Endothelial cell of umbilical vein (primary cell): ENCODE measurements at regions not wholly inside any gene's neighbourhood (a gene's known extent, or its start where the extent isn't known, plus 50 kb on each side); places are given as distances from the start of the nearest gene placed in this dataset.

Source experiments
- BruUV-seq: library from RNA; stranded (reverse); fragments of 400-500 nt; replicated peaks from 2 replicates; lab custom pipeline; 2021; lab: Mats Ljungman, UMichigan
- CTCF ChIA-PET: fragments of 300-600, 350-600 bp; sonication (Branson Sonifier 250); formaldehyde crosslinking; loops from one replicate; lab custom pipeline; 2021; ENCODE audit warnings: antibody characterized with exemption, inconsistent platforms; lab: Charles Lee
- POLR2A ChIA-PET: fragments of 300-600, 350-600 bp; sonication (Branson Sonifier 250); formaldehyde crosslinking; loops from one replicate; lab custom pipeline; 2021; ENCODE audit warnings: antibody characterized with exemption, inconsistent platforms; lab: Charles Lee
- DNase-seq: peaks from one replicate; pipeline ENCODE4 v3.0.0-alpha.2; 2011; ENCODE audit warnings: low read depth, low spot score
- FAIRE-seq: peaks from 2 replicates; lab custom pipeline; 2011; peaks lifted over from hg19 to GRCh38; lab: Jason Lieb, UNC
- H2AFZ ChIP-seq: 2 replicates; pipeline ENCODE4 v1.6.0; 2012; ENCODE audit warnings: low read depth, low read length, control low read depth, inconsistent platforms
- H3K27ac ChIP-seq: 2 replicates; pipeline ENCODE4 v1.5.1; 2011; ENCODE audit warnings: low read depth, mild to moderate bottlenecking, control low read depth, low read length, moderate library complexity; ENCODE audit not compliant: insufficient read depth
- H3K27me3 ChIP-seq, 2 experiments: 2 replicates each; pipeline versions ENCODE4 v1.6.0 to v1.6.1; 2011; ENCODE audit warnings: low read length in 2 of 2, mixed read lengths in 1 of 2; ENCODE audit not compliant: control insufficient read depth in 2 of 2, insufficient read depth in 2 of 2
- H3K36me3 ChIP-seq, 2 experiments: 2 replicates in 1 of 2; 3 replicates in 1 of 2; pipeline ENCODE4 v1.5.1; 2011; ENCODE audit warnings: low read length in 2 of 2, mild to moderate bottlenecking in 1 of 2, moderate library complexity in 1 of 2; ENCODE audit not compliant: control insufficient read depth in 2 of 2, insufficient read depth in 2 of 2; ENCODE audit errors: extremely low read depth in 1 of 2
- H3K4me1 ChIP-seq: 3 replicates; pipeline ENCODE4 v1.5.1; 2011; ENCODE audit warnings: mild to moderate bottlenecking, low read length; ENCODE audit not compliant: control insufficient read depth, insufficient read depth; ENCODE audit errors: extremely low read depth
- H3K4me2 ChIP-seq: 2 replicates; pipeline ENCODE4 v1.6.1; 2011; ENCODE audit warnings: low read length, control low read depth, mixed read lengths; ENCODE audit not compliant: insufficient read depth
- H3K4me3 ChIP-seq, 3 experiments: fragments of 200-600 bp in 1 of 3; sonication (generic), shearing (Covaris generic) in 1 of 3; replicated peaks in 1 of 3; 2 replicates each; pipeline ENCODE4 v1.5.1; 2011 to 2016; ENCODE audit warnings: control low read depth in 3 of 3, low read length in 3 of 3, mild to moderate bottlenecking in 2 of 3, inconsistent platforms in 1 of 3, low read depth in 1 of 3, moderate library complexity in 1 of 3; ENCODE audit not compliant: insufficient read depth in 1 of 3
- H3K79me2 ChIP-seq: 2 replicates; pipeline ENCODE4 v1.6.0; 2012; ENCODE audit warnings: low read length, inconsistent platforms; ENCODE audit not compliant: control insufficient read depth, insufficient read depth
- H3K9ac ChIP-seq: replicated peaks from 2 replicates; pipeline ENCODE3; 2011; ENCODE audit warnings: low read length, control low read depth; ENCODE audit not compliant: insufficient read depth; ENCODE audit errors: extremely low read depth
- H3K9me1 ChIP-seq: replicated peaks from 3 replicates; pipeline ENCODE4 v1.6.0; 2011; ENCODE audit warnings: mild to moderate bottlenecking, low read length; ENCODE audit not compliant: control insufficient read depth, insufficient read depth; ENCODE audit errors: extremely low read depth
- H3K9me3 ChIP-seq: replicated peaks from 2 replicates; pipeline ENCODE4 v1.5.1; 2012; ENCODE audit warnings: low read length, inconsistent platforms; ENCODE audit not compliant: control insufficient read depth, insufficient read depth
- H4K20me1 ChIP-seq: replicated peaks from 2 replicates; pipeline ENCODE3; 2011; ENCODE audit warnings: mild to moderate bottlenecking, low read length; ENCODE audit not compliant: control insufficient read depth, insufficient read depth; ENCODE audit errors: extremely low read depth
- EZH2 ChIP-seq: IDR thresholded peaks from 2 replicates; pipeline ENCODE4 v1.6.1; 2012; ENCODE audit warnings: borderline replicate concordance, low read depth, mild to moderate bottlenecking, moderate library complexity, low read length, inconsistent platforms; ENCODE audit not compliant: severe bottlenecking
- FOS ChIP-seq: IDR thresholded peaks from 2 replicates; pipeline ENCODE4 v1.6.1; 2011; ENCODE audit warnings: mild to moderate bottlenecking, low read length, moderate library complexity, borderline replicate concordance; ENCODE audit not compliant: insufficient read depth
- GATA2 ChIP-seq: IDR thresholded peaks from 2 replicates; pipeline ENCODE4 v1.7.0; 2011; ENCODE audit warnings: low read depth, mild to moderate bottlenecking, moderate library complexity, mixed read lengths, low read length; ENCODE audit not compliant: insufficient read length, insufficient read depth
- JUN ChIP-seq: IDR thresholded peaks from 2 replicates; pipeline ENCODE4 v1.6.1; 2011; ENCODE audit warnings: borderline replicate concordance, low read depth; ENCODE audit not compliant: insufficient read length, insufficient read depth
- MYC ChIP-seq: IDR thresholded peaks from one replicate; pipeline ENCODE4 v1.6.1; 2011; ENCODE audit warnings: mild to moderate bottlenecking, low read depth, low read length
- POLR2A ChIP-seq: IDR thresholded peaks from 2 replicates; pipeline ENCODE4 v1.6.1; 2012; ENCODE audit warnings: low read depth, mild to moderate bottlenecking, control low read depth, low read length
- POLR2AphosphoS5 ChIP-seq: IDR thresholded peaks from 2 replicates; pipeline ENCODE4 v1.6.1; 2012; ENCODE audit warnings: low read depth, mild to moderate bottlenecking, control low read depth, low read length, moderate library complexity; ENCODE audit not compliant: insufficient read depth
- dilution Hi-C: fragments of 300-500 bp; cut with MboI; formaldehyde crosslinking; loops from one replicate; pipeline ENCODE4 v1.15.0; 2019; ENCODE audit warnings: low sequenced_read_pairs; ENCODE audit not compliant: extremely low pct_ligation_motif_present
- intact Hi-C: fragments of 100-400 bp; cut with micrococcal nuclease; formaldehyde crosslinking; loops from one replicate; pipeline ENCODE4 v1.10.0; 2022
- TF ChIP-seq, protein P1 (sequence below): IDR thresholded peaks from 2 replicates; pipeline ENCODE4 v1.6.1; 2011; ENCODE audit not compliant: insufficient read depth, insufficient read length
- TF ChIP-seq, protein P2 (sequence below), 2 donors: IDR thresholded peaks; 1 replicate in 1 of 2; 2 replicates in 1 of 2; pipeline ENCODE4 v1.5.1; 2011; ENCODE audit warnings: low read length in 2 of 2, mild to moderate bottlenecking in 2 of 2, moderate library complexity in 2 of 2, control low read depth in 1 of 2, inconsistent platforms in 1 of 2, low read depth in 1 of 2; ENCODE audit not compliant: insufficient read depth in 1 of 2; ENCODE audit errors: extremely low read depth in 1 of 2

DNA sequence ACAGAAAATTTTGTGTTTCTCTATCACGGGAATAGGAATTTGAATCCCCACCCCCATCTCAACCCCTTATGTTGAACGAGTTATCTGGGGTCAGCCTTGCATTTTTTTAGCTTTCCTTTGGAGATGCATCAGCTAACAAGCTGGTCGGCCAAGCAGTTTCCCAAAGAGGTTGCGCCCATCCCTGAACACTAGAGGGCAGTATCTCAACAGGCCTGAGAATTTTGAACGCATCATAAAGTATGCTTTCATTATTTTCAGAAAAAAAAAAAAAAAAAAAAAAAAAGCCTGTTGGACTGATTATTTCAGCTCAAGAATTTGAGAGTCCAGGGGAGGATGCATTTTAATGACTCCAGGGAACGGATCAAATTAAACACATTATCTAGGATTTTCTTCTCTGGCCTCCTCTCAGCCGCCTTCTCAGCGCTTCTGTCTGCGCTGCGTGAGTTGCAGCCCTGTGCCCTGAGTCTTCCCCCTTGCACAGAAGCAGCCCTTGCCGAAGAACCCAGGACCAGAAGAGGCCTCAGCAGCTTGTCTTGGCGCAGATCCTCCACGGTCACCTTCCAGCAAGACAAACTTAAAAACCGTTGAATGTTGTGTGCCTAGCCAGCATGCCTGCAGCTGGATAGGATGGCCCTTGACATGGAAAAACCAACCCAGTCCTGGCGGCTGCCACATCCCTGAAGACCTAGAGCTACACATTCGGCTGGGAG lies 76.6 kb upstream of the GZMB start:
- H4K20me1 ChIP-seq = no peaks in the 10 kb centered on the region
- no peak for TF ChIP-seq POLR2AphosphoS5
- no peak for TF ChIP-seq FOS
- TF ChIP-seq, protein P1, sequence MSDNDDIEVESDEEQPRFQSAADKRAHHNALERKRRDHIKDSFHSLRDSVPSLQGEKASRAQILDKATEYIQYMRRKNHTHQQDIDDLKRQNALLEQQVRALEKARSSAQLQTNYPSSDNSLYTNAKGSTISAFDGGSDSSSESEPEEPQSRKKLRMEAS = no peak
- TF ChIP-seq POLR2A = no peak
- no peak for TF ChIP-seq GATA2
- no peak for TF ChIP-seq MYC
- no peak for TF ChIP-seq EZH2
- TF ChIP-seq, protein P2, sequence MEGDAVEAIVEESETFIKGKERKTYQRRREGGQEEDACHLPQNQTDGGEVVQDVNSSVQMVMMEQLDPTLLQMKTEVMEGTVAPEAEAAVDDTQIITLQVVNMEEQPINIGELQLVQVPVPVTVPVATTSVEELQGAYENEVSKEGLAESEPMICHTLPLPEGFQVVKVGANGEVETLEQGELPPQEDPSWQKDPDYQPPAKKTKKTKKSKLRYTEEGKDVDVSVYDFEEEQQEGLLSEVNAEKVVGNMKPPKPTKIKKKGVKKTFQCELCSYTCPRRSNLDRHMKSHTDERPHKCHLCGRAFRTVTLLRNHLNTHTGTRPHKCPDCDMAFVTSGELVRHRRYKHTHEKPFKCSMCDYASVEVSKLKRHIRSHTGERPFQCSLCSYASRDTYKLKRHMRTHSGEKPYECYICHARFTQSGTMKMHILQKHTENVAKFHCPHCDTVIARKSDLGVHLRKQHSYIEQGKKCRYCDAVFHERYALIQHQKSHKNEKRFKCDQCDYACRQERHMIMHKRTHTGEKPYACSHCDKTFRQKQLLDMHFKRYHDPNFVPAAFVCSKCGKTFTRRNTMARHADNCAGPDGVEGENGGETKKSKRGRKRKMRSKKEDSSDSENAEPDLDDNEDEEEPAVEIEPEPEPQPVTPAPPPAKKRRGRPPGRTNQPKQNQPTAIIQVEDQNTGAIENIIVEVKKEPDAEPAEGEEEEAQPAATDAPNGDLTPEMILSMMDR (IDR thresholded peaks at IDR 0.05; ENCODE audit: extremely low read depth in 1 of 2, insufficient read depth in 1 of 2, low read depth in 1 of 2, low read length in 2 of 2) = peak; percentile 67 to 85
- TF ChIP-seq JUN = no peak
- no peaks in the 10 kb centered on the region for H3K9me3 ChIP-seq
- no peak overlapping the region for H3K4me3 ChIP-seq
- no peaks in the 10 kb centered on the region for H3K27me3 ChIP-seq
- peak; percentile 50 for FAIRE-seq
- intact Hi-C loops (loop anchor here (1.0 to 5.0 kb wide), 3 partner anchors 423 to 692 kb away; no protein-coding TSS in a partner anchor), dilution Hi-C loops (no loop called here)
- H3K79me2 ChIP-seq = no peaks in the 10 kb centered on the region
- DNase-seq = peak; percentile 48
- H3K9me1 ChIP-seq = no peaks in the 10 kb centered on the region
- no peak overlapping the region for H2AFZ ChIP-seq
- no peak overlapping the region for H3K4me2 ChIP-seq
- POLR2A ChIA-PET = no interaction called here
- H3K27ac ChIP-seq = no peak overlapping the region
- no peaks in the 10 kb centered on the region for H3K36me3 ChIP-seq
- H3K4me1 ChIP-seq = no peaks in the 10 kb centered on the region
- H3K9ac ChIP-seq = no peak overlapping the region
- no TSS peak for BruUV-seq
- CTCF ChIA-PET = interaction anchor here (0.6 to 4.2 kb wide), 32 partner anchors 8 to 911 kb away, joined by 3 to 62 read pairs (median 4); no protein-coding TSS in a partner anchor
